ENCODE measurements at regions not wholly inside any gene's neighbourhood (a gene's known extent, or its start where the extent isn't known, plus 50 kb on each side); places are given as distances from the start of the nearest gene placed in this dataset.
A peak's percentile ranks its signal among the peaks of the same experiment; 100 is the strongest.

GRCh38 chr6:169332250-169332649, 78.6 kb upstream of the THBS2 start:
- Mint-ChIP-seq H3K9me3 (ENCODE audit: unreplicated experiment) (no peaks in the 10 kb centered on the region), H3K27ac (ENCODE audit: unreplicated experiment) (no peak overlapping the region), H3K4me3 (ENCODE audit: unreplicated experiment) (no peak overlapping the region), H3K4me1 (ENCODE audit: low read depth, unreplicated experiment) (no peaks in the 10 kb centered on the region), H3K36me3 (ENCODE audit: insufficient read depth, unreplicated experiment) (no peaks in the 10 kb centered on the region), H3K27me3 (ENCODE audit: insufficient read depth, unreplicated experiment) (no peaks in the 10 kb centered on the region)
- no peaks in the 10 kb centered on the region for H3K36me3 ChIP-seq (ENCODE audit: control insufficient read depth, insufficient read depth, low read length)
- no peak for TF ChIP-seq CTCF (IDR thresholded peaks at IDR 0.05; ENCODE audit: insufficient read depth in 1 of 2, low read depth in 1 of 2, low read length in 1 of 2, severe bottlenecking in 1 of 2, unreplicated experiment in 1 of 2)
- no peak for DNase-seq
- CTCF ChIA-PET = no interaction called here
- BruUV-seq (replicated peaks) = no TSS peak
- no peak overlapping the region for H3K4me3 ChIP-seq (ENCODE audit: low read depth, low read length)
- no peaks in the 10 kb centered on the region for H3K27me3 ChIP-seq (replicated peaks; ENCODE audit: control insufficient read depth, insufficient read depth, low read length)
- intact Hi-C loops (cut with micrococcal nuclease; ENCODE audit: unreplicated experiment) = no loop called here
- H3K9me3 ChIP-seq = no peaks in the 10 kb centered on the region
- POLR2A ChIA-PET = no interaction called here
- no peaks in the 10 kb centered on the region for H3K4me1 ChIP-seq

GRCh38 chr6:169328112-169328801, 74.6 kb upstream of the THBS2 start:
- Histone ChIP-seq H3K36me3 (ENCODE audit: control insufficient read depth, insufficient read depth, low read length) (no peaks in the 10 kb centered on the region), H3K4me3 (ENCODE audit: low read depth, low read length) (no peak overlapping the region), H3K4me1 (no peaks in the 10 kb centered on the region), H3K27me3 (replicated peaks; ENCODE audit: control insufficient read depth, insufficient read depth, low read length) (no peaks in the 10 kb centered on the region), H3K9me3 (no peaks in the 10 kb centered on the region)
- intact Hi-C loops (cut with micrococcal nuclease; ENCODE audit: unreplicated experiment) = loop anchor here (10.0 kb wide), 1 partner anchor 373 kb away; no protein-coding TSS in a partner anchor
- H3K4me3 Mint-ChIP-seq (ENCODE audit: unreplicated experiment) = no peak overlapping the region
- ChIA-PET CTCF (no interaction called here), POLR2A (no interaction called here)
- no TSS peak for BruUV-seq (replicated peaks)
- H3K4me1 Mint-ChIP-seq (ENCODE audit: low read depth, unreplicated experiment) = no peaks in the 10 kb centered on the region
- H3K27me3 Mint-ChIP-seq (ENCODE audit: insufficient read depth, unreplicated experiment) = no peaks in the 10 kb centered on the region
- no peak for TF ChIP-seq CTCF (IDR thresholded peaks at IDR 0.05; ENCODE audit: insufficient read depth in 1 of 2, low read depth in 1 of 2, low read length in 1 of 2, severe bottlenecking in 1 of 2, unreplicated experiment in 1 of 2)
- H3K36me3 Mint-ChIP-seq (ENCODE audit: insufficient read depth, unreplicated experiment) = no peaks in the 10 kb centered on the region
- H3K27ac Mint-ChIP-seq (ENCODE audit: unreplicated experiment) = no peak overlapping the region
- no peak for DNase-seq
- H3K9me3 Mint-ChIP-seq (ENCODE audit: unreplicated experiment) = peaks cover 20% of the 10 kb centered on the region

DNA sequence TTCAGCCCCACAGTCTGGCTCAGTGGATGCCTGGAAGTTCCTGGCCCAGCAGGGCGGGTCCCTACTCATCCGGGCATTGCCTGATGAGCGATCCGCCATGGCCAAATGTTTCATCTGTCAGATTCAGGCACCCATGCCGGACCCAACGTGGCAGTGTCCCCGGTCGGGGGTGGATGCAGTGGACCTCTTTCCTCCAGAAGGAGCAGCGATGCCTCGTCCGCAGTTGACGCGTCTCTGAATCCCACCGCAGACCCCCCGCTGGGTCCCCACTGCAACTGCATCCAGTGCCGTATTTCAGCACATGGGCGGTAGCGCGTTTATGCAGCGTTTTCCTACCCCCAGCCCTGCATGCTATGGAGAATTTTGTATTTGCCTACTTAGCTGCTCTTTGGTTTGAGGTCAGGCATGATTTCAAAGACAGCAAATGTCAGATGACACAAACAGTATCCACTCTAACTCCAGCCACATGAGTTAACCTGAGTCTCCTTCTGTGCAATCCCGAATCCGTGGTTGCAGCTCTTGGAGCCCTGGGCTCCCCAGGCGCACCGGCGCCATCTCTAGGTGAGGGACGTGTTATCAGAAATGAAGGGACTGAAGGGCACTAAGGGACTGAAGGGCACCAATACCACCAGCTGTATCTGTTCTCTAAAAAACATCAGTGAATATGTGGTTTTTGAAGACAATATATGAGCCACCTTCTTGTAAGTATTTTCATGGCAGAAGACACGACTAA, 72.6 kb upstream of the THBS2 start:
- H3K4me1 ChIP-seq = no peaks in the 10 kb centered on the region
- DNase-seq = peak in 1 of 2 experiments; percentile 45
- intact Hi-C loops (cut with micrococcal nuclease; ENCODE audit: unreplicated experiment) = loop anchor here (10.0 kb wide), 1 partner anchor 371 kb away; no protein-coding TSS in a partner anchor
- H3K9me3 ChIP-seq = no peaks in the 10 kb centered on the region
- TF ChIP-seq CTCF (IDR thresholded peaks at IDR 0.05; ENCODE audit: insufficient read depth in 1 of 2, low read depth in 1 of 2, low read length in 1 of 2, severe bottlenecking in 1 of 2, unreplicated experiment in 1 of 2) = peak in 1 of 2 experiments; percentile 15
- Mint-ChIP-seq H3K4me1 (ENCODE audit: low read depth, unreplicated experiment) (no peaks in the 10 kb centered on the region), H3K27me3 (ENCODE audit: insufficient read depth, unreplicated experiment) (peaks cover 7% of the 10 kb centered on the region), H3K36me3 (ENCODE audit: insufficient read depth, unreplicated experiment) (no peaks in the 10 kb centered on the region), H3K4me3 (ENCODE audit: unreplicated experiment) (no peak overlapping the region), H3K9me3 (ENCODE audit: unreplicated experiment) (peaks cover 21% of the 10 kb centered on the region), H3K27ac (ENCODE audit: unreplicated experiment) (no peak overlapping the region)
- ChIA-PET POLR2A (no interaction called here), CTCF (interaction anchor here (1.1 kb wide), 1 partner anchor 306 kb away, joined by 3 read pairs; no protein-coding TSS in a partner anchor)
- H3K4me3 ChIP-seq (ENCODE audit: low read depth, low read length) = no peak overlapping the region
- H3K36me3 ChIP-seq (ENCODE audit: control insufficient read depth, insufficient read depth, low read length) = no peaks in the 10 kb centered on the region
- no peaks in the 10 kb centered on the region for H3K27me3 ChIP-seq (replicated peaks; ENCODE audit: control insufficient read depth, insufficient read depth, low read length)
- BruUV-seq (replicated peaks) = no TSS peak

Measured in Caco-2 (cell line).